Brain pericyte (primary cell): ENCODE measurements at regions not wholly inside any gene's neighbourhood (a gene's known extent, or its start where the extent isn't known, plus 50 kb on each side); places are given as distances from the start of the nearest gene placed in this dataset.
"Not testable (repeated sequence)": the region's sequence is repeated elsewhere in the genome, so short reads cannot be mapped to it uniquely, and the experiment has no call there.

ENCODE experiments used
- DNase-seq: peaks from one replicate; pipeline ENCODE4 v3.0.0-alpha.2; 2012; ENCODE audit warnings: low read depth, low spot score

- DNase-seq, result no peak
These were observed 278.0 kb downstream of the ZBBX start for GRCh38 chr3:167102071-167102470.

- DNase-seq, result no peak
These were observed 279.4 kb downstream of the ZBBX start for GRCh38 chr3:167100651-167101050.

GRCh38 chr3:167100200-167100599 lies 279.9 kb downstream of the ZBBX start:
- no peak for DNase-seq

DNA sequence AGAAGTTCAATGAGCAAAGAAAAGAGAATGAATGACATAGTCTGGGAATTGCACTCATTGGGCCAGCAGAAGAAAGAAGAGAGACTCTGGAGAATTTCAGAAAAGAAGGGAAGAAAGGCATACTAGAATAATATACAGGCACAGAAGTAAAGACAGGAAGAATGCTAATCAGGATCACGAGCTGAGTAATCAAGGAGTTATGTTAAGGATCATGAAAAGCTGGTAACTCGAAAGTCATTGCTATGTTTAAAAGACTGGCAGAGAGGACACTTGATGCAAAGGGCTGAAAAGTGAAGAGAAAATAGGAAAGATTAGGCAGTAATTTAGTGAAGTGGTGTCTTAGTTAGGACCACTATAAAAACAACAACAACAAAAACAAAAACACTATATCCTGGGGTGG lies 284.1 kb downstream of the ZBBX start:
- DNase-seq, result no peak

DNA sequence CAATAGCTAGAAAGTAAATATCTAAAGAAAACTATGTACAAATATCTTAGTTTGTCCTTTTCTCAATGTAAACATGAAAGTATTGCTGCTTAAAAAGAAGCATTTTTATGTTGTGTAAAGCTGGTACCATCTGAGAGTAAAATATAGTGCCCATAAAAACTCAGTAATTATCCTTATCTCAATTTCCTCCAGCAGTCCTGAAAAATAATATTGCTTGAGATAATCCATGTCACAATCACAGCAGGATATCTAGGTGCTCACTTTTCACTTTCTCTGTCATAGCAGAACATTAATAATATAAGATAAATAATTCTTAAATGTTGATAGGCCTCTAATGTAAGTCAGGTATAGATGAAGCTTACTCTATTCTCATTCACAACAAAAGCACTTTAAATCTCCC lies 285.5 kb downstream of the ZBBX start:
- no peak for DNase-seq

DNA sequence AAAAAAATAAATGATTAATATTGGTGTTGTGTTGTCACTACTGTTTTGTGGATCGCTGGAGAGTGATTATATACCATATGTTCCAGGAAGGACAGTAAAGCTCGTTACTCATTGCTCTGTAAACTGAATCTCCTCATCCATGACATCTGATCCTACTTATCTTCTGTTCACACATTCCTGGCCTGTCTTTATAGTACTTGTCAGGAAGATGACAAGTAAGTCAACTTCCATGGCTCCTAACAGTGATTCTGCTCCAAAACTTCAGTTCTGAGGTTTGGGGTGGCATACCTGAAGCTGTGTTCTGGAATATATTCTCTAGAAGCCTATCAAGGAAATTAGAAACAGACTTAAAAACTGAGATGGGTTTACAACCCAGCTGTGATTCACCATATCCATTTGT lies 288.9 kb downstream of the ZBBX start:
- DNase-seq, result no peak

GRCh38 chr3:167084545-167084944 lies 295.6 kb downstream of the ZBBX start:
- DNase-seq, result no peak

- DNase-seq, result no peak
These were observed 302.0 kb downstream of the ZBBX start for GRCh38 chr3:167078070-167078622.

- no peak for DNase-seq
These were observed 312.3 kb downstream of the ZBBX start for GRCh38 chr3:167067787-167068161.

GRCh38 chr3:167066977-167067786 lies 312.9 kb downstream of the ZBBX start:
- no peak for DNase-seq

DNA sequence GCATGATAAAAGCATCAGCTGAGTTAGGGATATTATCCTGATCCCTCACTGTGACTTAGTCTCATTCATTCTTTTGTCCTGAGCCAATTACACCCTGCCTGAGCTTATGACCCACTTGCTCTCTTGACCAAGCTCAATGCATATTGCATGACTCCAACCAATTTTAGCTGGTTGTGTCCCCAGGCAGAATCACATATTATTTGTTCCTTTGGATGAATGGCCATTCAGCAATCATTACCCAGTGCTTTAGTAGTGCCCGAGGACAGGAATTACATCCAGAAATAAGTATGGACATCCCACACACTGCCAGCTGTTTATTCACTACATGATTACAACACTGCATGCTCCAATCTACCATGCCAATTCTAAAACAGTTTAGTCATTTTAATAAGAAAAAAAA lies 322.5 kb downstream of the ZBBX start:
- DNase-seq, result no peak

DNA sequence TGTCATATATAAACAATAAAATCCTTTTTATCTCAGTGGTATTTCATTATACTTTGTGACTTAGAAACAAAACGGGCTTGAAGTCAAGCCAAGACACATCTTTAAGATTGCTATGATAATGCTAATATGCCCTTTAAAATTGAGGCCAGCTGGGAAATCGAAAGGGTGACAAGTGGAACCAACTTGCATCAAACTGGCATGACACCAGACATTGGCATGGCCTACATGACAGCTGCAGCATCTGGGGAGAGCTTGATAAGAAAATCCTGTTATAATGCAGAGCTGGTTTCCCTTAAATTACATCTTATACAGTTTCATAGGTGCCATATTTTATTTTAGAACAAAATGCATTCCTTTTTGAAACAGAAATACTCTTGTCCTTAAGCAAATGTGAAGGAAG lies 325.2 kb downstream of the ZBBX start:
- no peak for DNase-seq

DNA sequence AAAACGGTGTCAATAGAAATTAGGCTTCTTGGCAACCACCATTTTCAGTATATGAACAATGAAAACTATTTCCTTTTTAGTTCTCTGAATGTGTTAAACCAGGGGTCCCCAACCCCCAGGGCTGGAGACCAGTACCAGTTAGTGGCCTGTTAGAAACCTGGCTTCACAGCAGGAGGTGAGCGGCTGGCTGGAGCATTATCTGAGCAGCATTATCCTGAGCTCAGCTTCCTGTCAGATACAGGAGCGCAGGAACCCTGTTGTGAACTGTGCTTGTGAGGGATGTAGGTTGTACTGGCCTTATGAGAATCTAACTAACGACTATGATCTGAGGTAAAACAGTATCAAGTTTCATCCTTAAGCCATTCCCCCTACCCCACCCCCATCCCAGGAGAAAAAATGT lies 328.7 kb downstream of the ZBBX start:
- DNase-seq, result no peak

DNA sequence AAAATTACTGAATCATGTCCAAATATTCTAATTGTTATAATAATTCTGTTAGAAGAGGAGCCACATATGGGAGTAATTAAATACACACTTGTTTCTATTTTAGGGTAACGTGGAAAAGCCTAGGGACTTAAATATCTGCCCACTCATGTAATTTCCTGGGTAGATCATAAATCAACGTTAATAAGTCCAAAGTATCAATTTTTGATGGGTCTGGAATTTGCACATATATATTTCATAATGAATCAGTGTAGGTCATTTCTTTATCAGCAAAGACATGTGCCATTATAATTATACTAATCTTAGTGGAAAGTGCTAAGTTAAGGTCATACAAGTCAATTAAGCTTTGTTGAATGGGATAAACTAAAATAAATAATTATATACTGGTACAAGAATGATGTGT lies 346.2 kb downstream of the ZBBX start:
- DNase-seq, result no peak

DNA sequence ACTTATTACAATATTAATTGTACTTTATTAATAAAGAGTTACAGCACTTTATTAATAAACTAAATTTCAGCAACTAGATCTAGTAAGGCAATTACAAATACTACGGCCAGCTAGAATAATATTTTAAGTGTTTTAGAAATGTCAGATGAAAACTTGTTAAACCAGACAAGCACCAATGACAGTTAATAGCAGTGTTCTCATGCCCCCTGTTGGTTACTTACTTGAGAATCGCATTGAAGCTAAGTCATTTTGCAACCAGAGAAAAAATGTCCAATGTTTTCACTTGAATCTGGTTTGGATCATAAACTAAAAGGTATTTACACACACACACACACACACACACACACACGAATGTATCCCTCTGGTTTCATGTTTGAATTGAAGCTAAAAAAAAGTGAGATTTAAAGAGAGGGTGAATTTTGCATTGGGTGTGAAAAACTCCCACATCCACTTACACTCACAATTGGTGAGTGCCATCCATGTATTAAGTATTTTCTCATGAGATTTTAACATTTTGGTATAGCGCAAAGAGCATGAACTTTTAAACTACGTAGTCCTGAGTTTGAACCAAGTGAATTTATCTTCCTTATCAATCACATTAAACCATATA lies 347.7 kb downstream of the ZBBX start:
- DNase-seq, result peak; percentile 12

DNA sequence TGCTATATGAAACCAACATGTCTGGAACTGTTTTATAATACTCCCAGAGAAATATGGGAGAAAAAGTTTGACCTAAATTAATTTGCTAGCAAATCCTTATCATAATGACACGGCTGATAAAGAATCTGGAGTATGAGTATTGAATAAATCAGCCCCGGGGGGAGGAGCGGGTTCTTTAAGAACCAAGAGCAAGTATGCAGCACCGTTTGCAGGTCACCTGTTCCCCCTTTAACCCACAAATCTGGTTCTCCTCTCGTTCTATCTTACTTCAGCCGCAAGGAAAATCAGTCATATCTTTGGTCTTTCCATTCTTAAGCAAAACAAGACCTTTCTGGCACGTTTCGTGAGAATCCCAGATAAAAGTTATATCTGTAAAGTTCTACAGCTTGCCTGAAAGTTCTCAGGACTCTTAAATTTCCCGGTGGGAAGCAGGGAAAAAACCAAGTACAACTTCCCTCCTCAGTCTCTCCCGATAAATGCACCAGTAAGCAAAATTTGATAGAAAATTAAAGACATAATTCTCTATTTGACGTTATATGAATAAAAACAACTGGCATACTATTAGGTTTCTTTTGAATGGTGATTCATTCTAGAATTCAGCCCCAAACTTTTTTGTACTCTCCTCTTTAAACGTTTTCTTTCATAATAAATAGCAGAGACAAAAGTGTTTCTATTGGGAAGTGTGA lies 348.6 kb downstream of the ZBBX start:
- DNase-seq, result no peak

GRCh38 chr3:167030082-167030725 lies 349.9 kb downstream of the ZBBX start:
- no peak for DNase-seq

GRCh38 chr3:167019503-167019902 lies 360.6 kb downstream of the ZBBX start:
- DNase-seq, result not testable (repeated sequence)

DNA sequence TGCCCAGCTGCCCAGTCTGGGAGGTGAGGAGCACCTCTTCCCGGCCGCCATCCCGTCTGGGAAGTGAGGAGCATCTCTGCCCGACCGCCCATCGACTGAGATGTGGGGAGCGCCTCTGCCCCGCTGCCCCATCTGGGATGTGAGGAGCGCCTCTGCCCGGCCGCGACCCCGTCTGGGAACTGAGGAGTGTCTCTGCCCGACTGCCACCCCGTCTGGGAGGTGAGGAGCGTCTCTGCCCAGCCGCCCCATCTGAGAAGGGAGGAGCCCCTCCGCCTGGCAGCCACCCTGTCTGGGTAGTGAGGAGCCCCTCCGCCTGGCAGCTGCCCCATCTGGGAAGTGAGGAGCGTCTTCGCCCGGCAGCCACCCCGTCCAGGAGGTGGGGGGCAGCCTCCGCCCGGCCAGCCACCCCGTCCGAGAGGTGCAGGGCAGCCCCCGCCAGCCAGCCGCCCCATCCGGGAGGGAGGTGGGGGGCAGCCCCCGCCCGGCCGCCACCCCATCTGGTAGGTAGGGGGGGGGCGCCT lies 361.4 kb downstream of the ZBBX start:
- not testable (repeated sequence) for DNase-seq

DNA sequence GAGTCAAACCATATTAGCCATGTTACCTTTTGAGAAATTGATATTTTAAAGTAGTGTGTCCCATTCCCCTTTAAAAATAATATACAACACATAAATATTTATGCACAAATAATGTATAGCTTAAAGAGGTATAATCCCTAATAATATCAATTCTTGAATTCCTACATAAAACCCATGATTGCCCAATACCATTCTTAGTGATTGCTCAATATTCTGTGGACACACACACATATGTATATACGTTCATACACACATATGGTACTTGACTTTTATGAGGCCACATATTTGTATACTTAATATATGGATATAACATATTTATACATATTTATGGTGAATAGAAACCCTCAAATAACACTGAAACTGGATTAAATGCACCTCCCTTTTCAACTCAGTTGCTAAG lies 367.4 kb downstream of the ZBBX start:
- DNase-seq, result no peak

- no peak for DNase-seq
These were observed 371.3 kb downstream of the ZBBX start for GRCh38 chr3:167008791-167009190.

- no peak for DNase-seq
These were observed 378.7 kb downstream of the ZBBX start for GRCh38 chr3:167001374-167001773.
